ENCODE measurements at regions not wholly inside any gene's neighbourhood (a gene's known extent, or its start where the extent isn't known, plus 50 kb on each side); places are given as distances from the start of the nearest gene placed in this dataset.

GRCh38 chr2:107511970-107512789 lies 314.5 kb upstream of the RGPD4 start:
- TF ChIP-seq EZH2 (IDR thresholded peaks at IDR 0.05; ENCODE audit: borderline replicate concordance, low read depth, low read length, severe bottlenecking) (no peak), CTCF (IDR thresholded peaks at IDR 0.05; ENCODE audit: borderline replicate concordance, extremely low read depth, low read length, poor library complexity, severe bottlenecking) (no peak)
